ACHN (cell line): ENCODE measurements at regions not wholly inside any gene's neighbourhood (a gene's known extent, or its start where the extent isn't known, plus 50 kb on each side); places are given as distances from the start of the nearest gene placed in this dataset.

ENCODE experiments used
- DNase-seq: peaks from one replicate; pipeline ENCODE4 v3.0.0-alpha.2; 2015
- in situ Hi-C: cut with HindIII; loops from 2 replicates; pipeline ENCODE4 v1.10.0; 2017; ENCODE audit warnings: low sequenced_read_pairs, low pct_ligation_motif_present, low pct_unique_long_range_greater_than_20kb

DNA sequence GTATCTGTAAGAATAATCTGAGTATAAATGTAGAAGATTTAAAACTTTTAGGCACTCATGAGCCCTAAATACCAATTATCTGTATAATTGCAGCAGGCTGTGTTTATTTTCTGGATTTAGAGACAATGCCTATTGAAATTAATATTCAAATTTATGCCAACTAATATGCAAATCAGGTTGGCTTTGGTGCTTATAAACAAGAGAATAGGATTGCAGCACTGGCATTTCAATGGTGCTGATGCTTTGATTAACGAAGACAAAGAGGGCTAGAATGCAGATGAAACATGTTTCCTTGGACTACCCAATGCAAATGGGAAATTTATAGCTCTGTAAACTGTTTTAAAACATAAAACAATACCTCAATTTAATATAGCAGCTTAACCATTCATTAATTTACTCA is 70.7 kb upstream of the GATB start:
- in situ Hi-C loops = no loop called here
- DNase-seq = no peak

DNA sequence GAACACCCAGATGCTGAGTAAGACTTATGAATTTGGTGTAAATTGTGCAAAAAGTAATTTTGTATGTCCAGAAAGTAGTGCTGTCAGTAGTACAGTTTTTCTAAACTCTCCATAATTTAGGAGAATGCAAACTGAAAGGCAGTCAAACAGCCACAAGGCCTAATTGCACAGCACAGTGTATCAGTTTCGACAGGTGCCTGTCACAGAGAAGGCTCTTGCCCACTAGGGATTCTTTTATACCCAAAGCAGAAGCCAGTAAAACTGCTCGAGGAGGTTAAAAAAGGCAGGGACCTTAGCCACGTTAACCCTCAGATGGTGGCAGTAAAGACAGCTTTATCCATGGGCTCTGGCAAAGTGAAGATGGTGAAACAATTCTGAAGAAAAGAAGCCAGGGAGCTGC is 69.4 kb upstream of the GATB start:
- in situ Hi-C loops = no loop called here
- DNase-seq = no peak

DNA sequence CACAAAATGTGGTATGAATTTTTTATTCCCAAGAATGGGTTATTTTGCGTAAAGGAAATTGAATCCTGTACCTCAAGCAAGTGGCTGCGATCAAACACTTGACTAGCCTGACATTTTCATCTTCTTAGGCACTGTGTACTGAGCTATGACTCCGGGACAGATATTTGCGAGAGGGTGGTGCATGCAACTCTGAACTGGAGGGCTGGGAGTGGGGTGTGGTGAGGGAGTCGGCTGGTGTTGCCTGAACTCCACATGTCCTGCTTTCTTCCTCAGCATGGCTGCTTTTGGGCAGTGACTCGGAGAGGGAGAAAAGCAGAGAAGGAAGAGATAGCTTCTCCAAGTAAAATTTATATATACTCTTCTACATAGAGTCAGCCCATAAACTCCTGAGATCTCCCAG is 68.5 kb upstream of the GATB start:
- no peak for DNase-seq
- in situ Hi-C loops = no loop called here

- in situ Hi-C loops = no loop called here
- DNase-seq = peak; percentile 10
These were observed 63.8 kb upstream of the GATB start for GRCh38 chr4:151824656-151825055.

DNA sequence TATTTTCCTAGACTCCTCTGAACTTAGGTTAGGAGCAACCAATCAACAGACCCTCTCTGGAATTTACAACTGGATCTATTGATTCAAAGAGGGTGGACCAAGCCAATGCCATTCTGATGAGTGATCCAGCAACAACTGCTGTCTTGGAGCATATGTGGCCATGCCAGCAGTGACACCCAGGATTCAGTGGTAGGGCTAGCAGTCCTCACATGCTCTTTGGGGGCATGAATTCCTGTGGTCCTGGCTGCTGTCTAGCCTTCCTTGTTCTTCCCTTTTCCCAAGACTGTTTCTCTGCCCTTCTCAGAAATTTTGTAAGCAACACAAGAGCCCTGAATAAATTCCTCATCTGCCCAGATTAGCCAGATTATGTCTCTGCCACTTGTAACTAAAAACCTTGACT is 61.5 kb upstream of the GATB start:
- in situ Hi-C loops = no loop called here
- no peak for DNase-seq

DNA sequence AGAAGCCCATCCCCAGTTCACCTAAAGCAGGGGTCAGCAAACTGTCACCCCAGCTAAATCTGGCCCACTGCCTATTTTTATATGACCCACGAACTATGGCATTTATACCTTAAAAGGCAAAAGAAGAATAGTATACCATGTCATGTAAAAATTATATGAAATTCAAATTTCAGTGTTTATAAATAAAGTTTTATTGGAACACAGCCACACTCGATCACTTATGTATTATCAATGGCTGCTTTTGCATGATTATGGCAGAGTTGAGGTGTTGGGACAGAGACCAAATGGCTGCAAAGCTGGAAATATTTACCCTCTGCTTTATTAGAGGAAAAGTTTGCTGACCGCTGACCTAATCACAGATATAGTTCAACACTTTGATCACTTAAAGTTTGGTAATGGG is 59.2 kb upstream of the GATB start:
- DNase-seq = no peak
- in situ Hi-C loops = no loop called here

- in situ Hi-C loops = no loop called here
- DNase-seq = no peak
These were observed 50.6 kb upstream of the GATB start for GRCh38 chr4:151811403-151811802.
